G401 (cell line): ENCODE measurements at regions not wholly inside any gene's neighbourhood (a gene's known extent, or its start where the extent isn't known, plus 50 kb on each side); places are given as distances from the start of the nearest gene placed in this dataset.
A peak's percentile ranks its signal among the peaks of the same experiment; 100 is the strongest.
"Not testable (repeated sequence)": the region's sequence is repeated elsewhere in the genome, so short reads cannot be mapped to it uniquely, and the experiment has no call there.

Experiments used
- DNase-seq: peaks from one replicate; pipeline ENCODE4 v3.0.0-alpha.2; 2015; ENCODE audit warnings: low spot score
- in situ Hi-C: cut with HindIII; loops from 2 replicates; pipeline ENCODE4 v1.10.0; 2016; ENCODE audit warnings: low sequenced_read_pairs, mixed read lengths

DNA sequence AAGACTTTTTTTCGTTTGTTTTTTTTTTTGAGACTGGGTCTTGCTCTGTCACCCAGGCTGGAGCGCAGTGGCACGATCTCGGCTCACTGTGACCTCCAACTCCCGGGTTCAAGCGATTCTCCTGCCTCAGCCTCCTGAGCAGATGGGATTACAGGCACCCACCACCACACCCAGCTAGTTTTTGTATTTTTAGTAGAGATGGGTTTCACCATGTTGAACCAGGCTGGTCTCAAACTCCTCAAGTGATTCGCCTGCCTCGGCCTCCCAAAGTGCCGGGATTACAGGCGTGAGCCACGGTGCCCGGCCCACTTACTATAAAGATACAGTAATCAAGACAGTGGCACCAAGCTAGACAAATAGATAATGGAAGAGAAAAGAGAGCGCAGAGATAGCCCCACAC lies 162.3 kb downstream of the CTTN start:
- in situ Hi-C loops, DNase-seq: not testable (repeated sequence)

DNA sequence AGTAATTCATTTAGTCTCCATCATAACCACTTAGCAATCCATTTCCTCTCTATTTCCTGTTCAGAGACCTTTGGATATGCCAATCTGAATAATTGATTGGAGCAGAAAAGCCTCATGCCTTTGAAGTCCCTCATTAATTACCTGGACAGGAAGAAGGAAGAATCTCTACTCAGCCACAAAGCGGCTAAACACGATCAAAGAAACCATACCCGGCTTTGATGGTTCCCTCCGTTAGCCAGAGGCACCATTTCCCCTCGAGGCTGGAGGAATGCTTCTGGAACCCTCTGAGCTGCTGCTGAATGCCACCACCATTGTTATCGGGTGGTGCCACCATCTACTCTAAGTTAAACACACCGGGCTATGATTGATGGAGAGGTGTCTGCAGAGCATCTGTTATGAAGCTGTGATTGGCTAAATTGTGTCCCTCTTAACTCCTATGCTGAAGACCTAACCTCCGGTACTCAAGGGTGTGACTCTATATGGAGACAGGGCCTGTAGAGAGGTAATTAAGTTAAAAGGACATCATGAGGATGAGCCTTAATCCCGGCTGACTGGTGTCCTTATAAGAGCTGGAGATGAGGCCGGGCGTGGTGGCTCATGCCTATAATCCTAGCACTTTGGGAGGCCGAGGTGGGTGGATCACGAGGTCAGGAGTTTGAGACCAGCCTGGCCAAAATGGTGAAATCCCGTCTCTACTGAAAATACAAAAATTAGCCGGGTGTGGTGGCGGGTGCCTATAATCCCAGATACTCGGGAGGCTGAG lies 168.6 kb downstream of the CTTN start:
- in situ Hi-C loops: no loop called here
- DNase-seq: no peak

DNA sequence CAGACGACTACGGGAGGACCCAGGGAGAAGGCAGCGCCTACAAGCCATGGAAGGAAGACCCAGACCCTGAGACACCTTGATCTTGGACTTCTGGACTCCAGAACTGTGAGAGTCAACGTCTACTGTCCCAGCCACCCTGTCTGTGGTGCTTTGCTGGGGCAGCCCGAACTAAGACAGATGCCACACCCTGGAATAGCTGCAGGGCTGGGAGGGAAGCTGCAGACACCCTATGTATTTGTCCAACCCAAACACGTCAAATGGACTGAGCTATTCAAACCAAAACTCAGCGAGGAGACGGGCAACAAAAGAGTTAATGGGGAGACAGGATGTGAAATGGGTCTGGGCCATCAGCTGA lies 169.3 kb downstream of the CTTN start:
- DNase-seq: no peak
- in situ Hi-C loops: no loop called here

DNA sequence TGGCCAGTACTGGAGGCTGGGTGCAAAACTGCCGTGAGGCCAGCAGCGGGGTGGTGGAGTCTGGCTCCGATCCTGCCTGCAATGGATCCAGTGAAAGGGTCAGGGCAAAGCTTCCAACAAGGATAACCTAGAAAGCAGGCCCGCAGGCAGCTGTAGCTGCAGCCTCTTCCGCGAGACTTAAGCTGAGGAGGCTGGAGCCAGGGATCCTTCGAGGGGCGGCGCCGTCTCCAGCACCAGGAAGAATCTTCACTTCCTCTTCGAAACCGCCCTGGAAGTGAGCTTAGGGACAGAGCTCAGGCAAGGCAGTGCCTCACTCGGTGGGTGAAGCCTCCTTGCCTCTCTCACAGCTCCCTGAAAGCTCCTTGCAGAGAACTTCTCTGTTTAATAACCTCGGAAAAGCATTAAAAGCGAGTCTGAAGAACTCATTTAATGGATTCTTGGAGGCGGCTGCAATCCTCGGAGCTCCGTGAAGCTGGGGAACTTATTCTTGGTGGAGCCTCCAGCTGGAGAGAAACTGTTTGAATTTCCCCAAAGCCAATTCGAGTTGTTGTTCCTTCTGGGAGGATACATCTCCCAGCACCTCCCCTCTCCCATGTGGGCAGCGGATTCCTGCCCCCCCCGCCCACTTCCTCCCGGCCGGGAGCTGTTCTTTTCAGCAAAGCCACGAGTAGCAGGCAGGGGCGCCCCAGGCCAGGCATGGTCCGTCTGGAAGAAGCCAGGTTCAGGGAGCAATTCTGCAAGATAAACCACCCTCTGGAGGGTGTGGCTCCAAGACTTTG lies 169.9 kb downstream of the CTTN start:
- in situ Hi-C loops: no loop called here
- no peak for DNase-seq

DNA sequence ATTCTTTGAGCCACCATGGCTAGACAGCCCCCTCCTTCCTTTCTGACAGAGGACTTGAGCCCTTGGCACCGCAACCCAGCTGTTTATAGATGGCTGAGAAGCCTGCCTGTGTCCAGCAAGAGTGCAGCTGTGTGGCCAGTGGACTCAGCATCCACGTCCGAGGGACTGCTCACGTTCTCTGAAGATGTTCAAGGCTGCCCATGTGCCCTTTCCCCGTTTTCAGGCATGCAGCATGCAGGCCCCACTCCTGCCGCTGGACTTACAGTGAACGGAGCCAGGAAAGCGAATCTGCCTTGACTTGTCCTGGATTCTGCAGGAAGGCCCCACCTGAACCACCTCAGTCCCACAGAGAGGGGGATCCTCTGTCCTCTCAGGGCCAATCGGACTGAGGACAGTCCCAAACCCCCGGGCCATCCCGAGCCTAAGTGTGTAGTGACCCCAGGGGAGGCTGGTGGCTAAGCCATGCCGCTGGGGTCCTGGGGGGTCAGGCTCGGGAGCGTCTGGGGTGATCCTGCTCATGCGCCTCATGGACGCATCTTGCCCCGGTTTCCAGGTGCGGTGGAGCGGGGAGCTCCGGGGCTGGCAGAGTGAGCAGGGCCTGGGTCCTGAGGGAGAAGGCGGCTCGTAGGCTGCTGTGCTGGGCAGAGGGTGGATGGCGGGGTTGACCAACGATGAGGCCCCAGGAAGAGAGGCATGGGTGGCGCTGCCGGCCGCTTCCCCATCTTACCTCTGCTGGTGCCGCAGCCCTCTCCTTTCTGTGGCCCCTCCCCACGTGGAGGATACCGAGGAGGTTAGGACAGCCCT lies 170.7 kb downstream of the CTTN start:
- in situ Hi-C loops: no loop called here
- no peak for DNase-seq

DNA sequence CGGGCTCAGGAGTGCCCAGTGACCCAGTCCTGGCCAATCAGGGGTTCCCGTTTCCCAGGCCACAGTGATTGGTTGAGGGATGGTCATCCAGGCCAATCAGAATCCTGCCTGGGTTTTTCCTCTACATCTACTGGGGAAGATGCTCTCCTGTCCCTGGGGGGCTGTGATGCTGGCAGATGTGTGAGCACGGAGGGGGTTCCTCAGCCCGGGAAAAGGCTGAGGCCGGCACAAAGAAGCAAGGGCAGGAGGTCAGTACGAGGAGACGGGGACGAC lies 171.2 kb downstream of the CTTN start:
- in situ Hi-C loops: no loop called here
- DNase-seq: no peak

DNA sequence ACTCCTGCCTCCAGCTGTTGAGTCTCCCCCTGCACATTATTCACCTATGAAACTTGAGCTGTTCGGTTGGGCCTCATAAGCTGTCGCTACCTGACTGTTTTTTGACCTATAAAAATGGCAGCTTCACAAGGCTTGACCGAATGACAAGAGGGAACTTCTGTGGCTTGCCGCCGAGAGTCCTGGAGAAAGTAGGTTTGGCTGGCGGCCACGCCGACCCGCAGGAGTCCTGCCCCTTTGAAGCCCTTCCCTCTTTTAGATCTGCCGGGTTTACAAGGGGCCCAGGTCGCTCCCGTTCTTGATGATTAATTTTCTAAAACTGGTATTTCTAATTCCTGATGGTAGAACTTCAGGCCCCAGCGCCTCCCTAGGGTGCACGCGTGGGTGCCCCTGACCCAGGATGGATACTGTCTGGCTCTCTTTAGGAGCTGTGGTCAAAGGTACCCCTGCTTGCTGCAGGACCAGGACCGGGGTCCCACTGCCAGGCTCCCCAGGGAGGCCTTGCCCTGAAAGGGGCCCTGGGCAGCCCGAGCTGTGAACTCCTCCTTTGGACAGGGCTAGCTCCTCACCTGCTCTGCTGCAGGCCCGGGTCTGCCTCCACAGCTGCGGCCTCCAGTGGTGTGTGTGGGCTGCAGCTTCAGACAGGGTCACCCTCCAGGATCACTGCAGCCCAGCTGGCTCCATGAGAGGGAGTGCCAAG lies 171.8 kb downstream of the CTTN start:
- in situ Hi-C loops: no loop called here

DNA sequence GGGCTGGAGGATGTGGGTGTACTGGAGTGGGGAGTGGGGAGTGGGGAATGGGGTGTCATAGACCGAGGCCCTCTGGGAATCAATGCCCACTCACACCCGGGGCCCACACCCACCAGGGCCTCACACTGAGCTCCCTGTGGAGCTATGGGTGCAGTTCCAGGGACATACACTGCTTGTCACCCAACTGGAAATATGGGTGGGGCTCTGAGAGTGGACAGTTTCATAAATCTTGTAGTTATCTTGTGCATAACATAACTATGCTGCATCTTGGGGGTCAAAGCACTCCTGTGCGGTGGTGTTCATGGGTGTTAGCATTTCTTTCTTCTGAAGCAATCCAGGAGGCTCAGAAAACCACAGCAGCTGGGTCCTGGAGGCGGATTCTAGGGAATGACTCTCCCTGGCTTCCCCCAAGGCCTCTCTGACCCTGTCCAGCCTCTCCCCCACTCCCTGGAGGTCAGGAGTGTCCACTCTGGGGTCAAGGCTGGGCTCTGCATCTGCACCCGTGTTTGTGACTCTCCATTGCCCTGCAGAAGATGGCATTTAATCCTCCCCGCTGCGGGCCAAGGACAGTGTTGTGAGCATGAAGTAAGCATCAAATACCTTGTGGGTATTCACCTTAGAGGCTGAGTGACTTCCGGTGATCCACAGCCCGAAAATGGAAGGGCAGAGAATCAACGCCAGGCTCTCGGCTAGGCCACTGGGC lies 172.5 kb downstream of the CTTN start:
- in situ Hi-C loops: no loop called here
- no peak for DNase-seq

More for the DNA sequence above, 171.8 kb downstream of the CTTN start:
- no peak for DNase-seq

DNA sequence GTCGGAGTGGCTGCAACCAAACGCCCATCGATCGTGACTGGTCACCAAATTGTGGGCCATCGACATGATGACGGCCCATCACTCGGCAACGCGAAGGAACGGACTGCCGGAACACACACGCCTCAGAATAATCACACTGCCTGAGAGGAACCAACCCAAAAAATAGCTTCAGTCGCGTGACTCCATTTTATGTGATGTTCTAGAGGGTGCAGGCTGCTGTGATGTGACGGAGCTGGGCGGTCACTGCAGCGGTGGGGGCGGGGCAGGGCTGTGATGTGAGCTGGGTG lies 174.6 kb downstream of the CTTN start:
- in situ Hi-C loops: no loop called here
- no peak for DNase-seq

DNA sequence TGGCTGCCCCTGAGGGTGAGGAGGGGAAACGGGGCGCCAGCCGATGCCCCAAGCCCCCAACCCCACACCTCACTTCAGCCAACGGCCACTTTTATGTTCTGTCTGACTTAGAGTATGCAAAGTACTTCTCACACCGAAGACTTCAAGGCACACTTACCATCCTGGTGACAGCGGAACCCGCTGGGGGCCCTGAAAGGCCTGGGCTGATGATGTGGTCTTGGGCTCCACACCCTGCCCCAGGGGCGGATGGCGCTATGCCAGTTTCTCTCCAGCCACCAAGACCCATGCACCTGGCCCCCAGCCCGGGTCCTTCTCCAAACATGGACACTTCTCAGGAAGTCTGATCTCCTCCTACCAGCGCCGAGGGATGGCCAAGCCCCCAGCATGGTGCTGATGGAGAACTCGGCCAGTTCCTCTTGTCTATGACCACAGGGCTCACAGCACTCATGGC lies 175.4 kb downstream of the CTTN start:
- in situ Hi-C loops: no loop called here
- no peak for DNase-seq

DNA sequence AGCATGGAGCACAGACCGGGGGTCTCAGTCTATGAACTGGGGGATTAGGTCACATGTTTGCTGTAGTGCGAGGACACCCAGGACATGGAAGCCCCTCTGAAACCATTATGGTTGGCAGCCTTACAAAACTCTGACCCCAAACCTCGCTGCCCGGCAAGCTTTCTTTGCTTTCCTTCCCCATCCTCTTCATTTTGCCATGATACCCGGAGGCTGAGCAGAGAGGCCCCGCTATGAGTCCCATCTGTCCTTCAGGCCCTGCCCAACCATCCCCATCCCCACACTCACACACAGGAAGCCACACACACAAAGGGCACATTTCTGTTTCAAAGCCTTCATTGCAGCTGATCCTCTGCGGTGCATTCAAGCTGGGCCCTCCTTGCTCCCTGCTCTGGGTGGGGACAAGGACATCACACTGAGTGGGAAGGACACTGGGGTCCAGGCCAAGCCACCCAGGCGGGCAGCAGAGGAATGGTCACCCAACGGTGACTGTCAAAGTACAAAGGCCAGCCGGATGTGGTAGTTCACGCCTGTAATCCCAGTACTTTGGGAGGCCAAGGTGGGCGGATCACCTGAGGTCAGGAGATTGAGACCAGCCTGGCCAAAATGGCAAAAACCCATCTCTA lies 176.5 kb downstream of the CTTN start:
- DNase-seq: no peak
- in situ Hi-C loops: no loop called here

DNA sequence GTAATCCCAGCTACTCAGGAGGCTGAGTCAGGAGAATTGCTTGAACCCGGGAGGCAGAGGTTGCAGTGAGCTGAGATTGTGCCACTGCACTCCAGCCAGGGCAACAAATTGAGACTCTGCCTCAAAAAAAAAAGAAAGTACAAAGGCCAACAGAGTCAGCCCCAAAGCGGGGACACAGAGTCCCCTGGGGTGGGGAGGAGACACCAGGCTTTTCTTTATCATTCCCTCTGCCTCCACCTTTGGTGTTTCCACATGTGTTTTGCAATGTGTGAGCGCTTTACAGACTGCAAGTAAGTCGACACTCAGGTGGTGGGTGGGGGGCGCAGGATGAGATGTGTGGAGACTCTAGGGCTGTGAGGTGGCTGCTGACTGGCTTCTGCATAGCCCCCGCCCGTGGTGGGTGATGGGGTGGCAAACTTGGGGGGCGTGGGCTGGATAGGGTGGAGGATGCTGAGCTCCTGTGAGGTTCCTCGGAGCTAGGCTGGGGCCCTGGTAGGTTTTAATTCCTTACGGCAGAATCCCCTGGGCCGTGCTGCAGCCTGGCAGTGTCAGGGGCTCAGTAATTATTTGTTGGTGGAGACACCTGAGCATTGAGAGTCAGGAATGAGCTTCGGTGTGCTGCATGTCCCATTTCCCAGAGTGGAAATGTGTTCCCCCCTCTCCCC lies 177.2 kb downstream of the CTTN start:
- DNase-seq: no peak
- in situ Hi-C loops: no loop called here

DNA sequence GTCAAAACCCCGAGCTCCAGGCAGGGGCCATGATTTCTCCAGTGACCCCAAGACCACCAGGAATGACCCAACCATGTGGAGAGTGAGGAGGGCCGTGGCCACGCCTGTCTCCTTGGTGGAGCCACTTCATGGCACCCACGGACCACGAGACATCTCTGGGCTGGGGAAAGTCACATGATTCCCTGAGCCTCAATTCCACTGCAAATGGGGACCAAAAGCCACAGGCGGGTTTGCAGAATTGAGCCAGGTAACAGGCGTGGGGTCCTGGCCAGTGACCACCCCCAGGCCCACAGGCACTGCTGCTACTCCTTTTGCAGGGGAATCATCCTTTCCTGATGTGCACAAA lies 178.9 kb downstream of the CTTN start:
- DNase-seq: no peak
- in situ Hi-C loops: no loop called here

DNA sequence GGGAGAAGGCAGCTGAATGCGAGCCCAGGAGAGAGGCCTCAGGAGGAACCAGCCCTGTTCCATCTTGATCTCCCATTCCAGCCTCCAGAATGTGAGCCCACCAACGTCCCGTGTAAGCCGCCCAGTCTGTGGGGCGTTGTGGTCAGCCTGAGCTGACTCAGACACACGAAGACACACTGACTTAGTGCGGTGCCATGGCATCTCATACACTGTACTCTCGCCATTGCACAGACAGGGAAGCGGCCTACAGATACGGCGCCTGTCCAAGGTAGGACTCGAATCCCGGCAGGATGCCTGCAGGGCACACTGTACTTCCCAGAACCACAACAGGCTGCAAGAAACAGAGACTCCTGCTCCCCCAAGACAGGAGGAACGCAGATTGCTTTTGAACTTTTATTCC lies 179.6 kb downstream of the CTTN start:
- in situ Hi-C loops: no loop called here
- DNase-seq: peak; percentile 38

DNA sequence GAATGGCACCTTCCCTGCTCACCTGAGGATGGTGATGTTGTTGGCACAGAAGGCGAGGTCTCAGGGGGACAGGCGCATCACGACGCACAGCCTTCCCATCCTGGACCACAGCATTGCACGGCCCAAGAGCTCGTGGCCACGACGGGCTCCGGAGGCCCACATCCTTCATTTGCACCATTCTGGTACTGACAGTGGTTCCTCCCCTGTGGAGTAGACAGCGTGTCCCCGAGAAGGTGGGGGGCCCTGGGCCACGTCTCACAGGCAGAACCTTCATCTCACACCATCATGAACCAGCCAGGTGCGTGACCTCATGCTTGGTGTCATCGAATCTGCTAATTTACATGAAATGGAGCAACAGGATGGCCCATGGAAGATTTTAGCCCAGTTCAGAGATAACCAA lies 180.0 kb downstream of the CTTN start:
- in situ Hi-C loops: no loop called here

DNA sequence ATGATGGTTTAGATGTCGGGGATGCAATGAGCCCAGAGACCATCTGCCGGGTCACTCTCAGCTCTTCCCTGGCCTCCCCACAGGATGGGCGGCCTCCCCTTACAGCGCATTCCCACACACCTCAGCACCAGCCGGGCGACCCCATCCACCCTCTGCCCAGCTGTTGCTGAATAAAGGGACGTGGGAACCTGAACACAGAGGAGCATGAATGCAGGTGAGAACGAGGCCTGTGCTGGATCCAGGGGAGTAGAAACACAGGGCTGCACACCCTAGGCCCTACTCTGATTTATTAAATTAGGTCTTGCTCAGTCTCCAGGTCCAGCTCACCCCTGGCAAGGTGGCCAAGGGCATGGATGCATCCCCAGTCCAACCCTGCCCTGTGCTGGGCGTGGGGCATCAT lies 180.5 kb downstream of the CTTN start:
- in situ Hi-C loops: no loop called here
- no peak for DNase-seq

More for the DNA sequence above, 180.0 kb downstream of the CTTN start:
- no peak for DNase-seq

DNA sequence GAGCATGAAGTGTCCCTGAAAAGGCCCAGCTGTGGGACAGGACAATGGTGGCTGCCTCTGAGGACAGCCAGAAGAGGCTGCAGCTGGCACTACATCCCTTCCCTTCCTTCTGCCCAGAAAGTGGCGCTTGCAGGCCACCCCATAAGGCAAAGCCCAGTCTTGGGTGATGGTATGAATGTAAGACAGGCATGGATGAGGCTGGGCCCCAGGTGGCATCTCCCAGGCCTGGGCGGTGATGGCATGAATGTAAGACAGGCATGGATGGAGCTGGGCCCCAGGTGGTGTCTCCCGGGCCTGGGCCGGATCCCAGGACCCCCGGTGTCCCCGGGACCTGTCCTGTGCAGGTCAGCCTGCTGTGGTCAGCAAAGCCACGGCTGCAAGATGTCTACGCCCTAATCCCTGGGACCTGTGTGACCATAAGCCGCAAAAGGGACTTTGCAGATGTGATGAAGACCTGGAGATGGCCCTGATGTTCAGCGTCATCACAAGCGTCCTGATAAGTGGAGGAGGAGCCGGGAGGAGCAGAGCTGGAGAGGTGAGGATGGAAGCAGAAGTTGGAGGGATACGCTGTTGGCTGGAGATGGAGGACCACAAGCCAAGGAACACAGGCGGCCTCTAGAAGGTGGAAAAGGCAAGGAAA lies 181.1 kb downstream of the CTTN start:
- in situ Hi-C loops: no loop called here
- no peak for DNase-seq
